ENCODE measurements at regions not wholly inside any gene's neighbourhood (a gene's known extent, or its start where the extent isn't known, plus 50 kb on each side); places are given as distances from the start of the nearest gene placed in this dataset.

DNA sequence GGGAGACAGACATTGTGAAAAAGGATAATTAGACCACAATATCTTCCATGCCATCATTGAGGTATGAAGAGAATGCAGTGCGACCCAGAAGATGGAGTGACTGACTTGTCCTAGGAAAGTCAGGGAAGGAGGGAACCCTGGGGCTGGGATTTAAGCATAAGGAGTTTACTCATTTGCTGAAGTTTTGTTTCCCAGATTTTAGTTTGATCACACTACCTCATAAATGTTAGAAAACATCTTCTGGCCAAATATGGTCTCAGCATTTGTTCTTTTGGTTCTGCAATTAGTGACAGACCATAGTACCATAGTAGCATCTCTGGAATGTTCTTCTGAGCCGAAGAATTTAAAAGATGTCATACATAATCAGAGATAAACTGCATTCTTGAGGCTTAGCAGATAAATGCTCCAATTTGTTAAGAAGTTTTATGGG is 96.5 kb upstream of the PGRMC2 start:
- Histone ChIP-seq H3K79me2 (ENCODE audit: control insufficient read depth, insufficient read depth, low read length) (no peaks in the 10 kb centered on the region), H4K20me1 (ENCODE audit: control insufficient read depth, extremely low read depth, insufficient read depth, low read length) (no peaks in the 10 kb centered on the region), H3K4me3 (ENCODE audit: control insufficient read depth in 2 of 3, extremely low read depth in 1 of 3, insufficient read depth in 2 of 3, low read depth in 1 of 3, low read length in 3 of 3) (no peak overlapping the region), H2AFZ (ENCODE audit: control insufficient read depth, low read length) (no peak overlapping the region), H3K4me2 (ENCODE audit: control insufficient read depth, extremely low read depth, insufficient read depth, low read depth, low read length) (no peak overlapping the region), H3K9me3 (ENCODE audit: control insufficient read depth, low read depth, low read length) (no peaks in the 10 kb centered on the region), H3K9ac (ENCODE audit: control insufficient read depth, extremely low read depth, insufficient read depth, low read length) (no peak overlapping the region), H3K27me3 (ENCODE audit: control insufficient read depth, extremely low read depth, insufficient read depth, low read length) (no peaks in the 10 kb centered on the region), H3K9me1 (ENCODE audit: control insufficient read depth, extremely low read depth, insufficient read depth, low read length) (no peaks in the 10 kb centered on the region), H3K36me3 (ENCODE audit: control insufficient read depth in 2 of 2, extremely low read depth in 1 of 2, insufficient read depth in 2 of 2, low read length in 2 of 2) (no peaks in the 10 kb centered on the region), H3K4me1 (ENCODE audit: control insufficient read depth, extremely low read depth, insufficient read depth, low read length) (peaks cover 52% of the 10 kb centered on the region), H3K27ac (ENCODE audit: control insufficient read depth, insufficient read depth, low read length) (no peak overlapping the region)
- dilution Hi-C loops (cut with MboI; ENCODE audit: extremely low pct_ligation_motif_present, low sequenced_read_pairs): no loop called here
- DNase-seq (ENCODE audit: low read depth, low spot score) (no peak), FAIRE-seq (no peak)
- TF ChIP-seq EZH2 (IDR thresholded peaks at IDR 0.05; ENCODE audit: low read length): no peak
- no peak for TF ChIP-seq CTCF (optimal IDR thresholded peaks at IDR 0.05 in 1 of 3, IDR thresholded peaks at IDR 0.05 in 1 of 3, conservative IDR thresholded peaks at IDR 0.05 in 1 of 3; ENCODE audit: extremely low read depth in 1 of 3, insufficient read depth in 2 of 3, low read length in 3 of 3)

GRCh38 chr4:128381748-128382559 is 94.3 kb upstream of the PGRMC2 start:
- H4K20me1 ChIP-seq (ENCODE audit: control insufficient read depth, extremely low read depth, insufficient read depth, low read length): no peaks in the 10 kb centered on the region
- H3K27ac ChIP-seq (ENCODE audit: control insufficient read depth, insufficient read depth, low read length): no peak overlapping the region
- peak overlapping the region; percentile 4 for H3K4me2 ChIP-seq (ENCODE audit: control insufficient read depth, extremely low read depth, insufficient read depth, low read depth, low read length)
- no peak for TF ChIP-seq CTCF (optimal IDR thresholded peaks at IDR 0.05 in 1 of 3, IDR thresholded peaks at IDR 0.05 in 1 of 3, conservative IDR thresholded peaks at IDR 0.05 in 1 of 3; ENCODE audit: extremely low read depth in 1 of 3, insufficient read depth in 2 of 3, low read length in 3 of 3)
- H3K79me2 ChIP-seq (ENCODE audit: control insufficient read depth, insufficient read depth, low read length): no peaks in the 10 kb centered on the region
- no peaks in the 10 kb centered on the region for H3K36me3 ChIP-seq (ENCODE audit: control insufficient read depth in 2 of 2, extremely low read depth in 1 of 2, insufficient read depth in 2 of 2, low read length in 2 of 2)
- peak overlapping the region; percentile 51 for H2AFZ ChIP-seq (ENCODE audit: control insufficient read depth, low read length)
- FAIRE-seq: no peak
- no peaks in the 10 kb centered on the region for H3K27me3 ChIP-seq (ENCODE audit: control insufficient read depth, extremely low read depth, insufficient read depth, low read length)
- no peaks in the 10 kb centered on the region for H3K9me1 ChIP-seq (ENCODE audit: control insufficient read depth, extremely low read depth, insufficient read depth, low read length)
- no peaks in the 10 kb centered on the region for H3K9me3 ChIP-seq (ENCODE audit: control insufficient read depth, low read depth, low read length)
- DNase-seq (ENCODE audit: low read depth, low spot score): no peak
- dilution Hi-C loops (cut with MboI; ENCODE audit: extremely low pct_ligation_motif_present, low sequenced_read_pairs): no loop called here
- no peak overlapping the region for H3K9ac ChIP-seq (ENCODE audit: control insufficient read depth, extremely low read depth, insufficient read depth, low read length)
- no peak overlapping the region for H3K4me3 ChIP-seq (ENCODE audit: control insufficient read depth in 2 of 3, extremely low read depth in 1 of 3, insufficient read depth in 2 of 3, low read depth in 1 of 3, low read length in 3 of 3)
- peaks cover 35% of the 10 kb centered on the region for H3K4me1 ChIP-seq (ENCODE audit: control insufficient read depth, extremely low read depth, insufficient read depth, low read length)

Measured in keratinocyte (primary cell).